Smooth muscle cell (in vitro differentiated cells): ENCODE measurements at regions not wholly inside any gene's neighbourhood (a gene's known extent, or its start where the extent isn't known, plus 50 kb on each side); places are given as distances from the start of the nearest gene placed in this dataset.

Source experiments
- DNase-seq: peaks from one replicate; lab custom pipeline; 2025; ENCODE audit not compliant: unreplicated experiment; lab: John Stamatoyannopoulos, UW
- H2AFZ ChIP-seq: fragments of 200-600 bp; sonication (generic); 2 replicates; pipeline ENCODE4 v1.6.0; 2016; ENCODE audit warnings: antibody characterized with exemption, low read depth, mild to moderate bottlenecking
- H3F3A ChIP-seq: fragments of 200-600 bp; sonication (generic); 2 replicates; pipeline ENCODE4 v1.6.0; 2017; ENCODE audit warnings: antibody characterized with exemption, low read depth
- H3K27ac ChIP-seq: fragments of 200-600 bp; sonication (generic); 2 replicates; pipeline ENCODE4 v1.5.1; 2016; ENCODE audit warnings: low read depth, mild to moderate bottlenecking
- H3K27me3 ChIP-seq: fragments of 200-600 bp; sonication (generic); 2 replicates; pipeline ENCODE4 v1.6.1; 2016; ENCODE audit warnings: low read depth, mild to moderate bottlenecking
- H3K36me3 ChIP-seq: fragments of 200-600 bp; sonication (generic); 2 replicates; pipeline ENCODE4 v1.5.1; 2016; ENCODE audit warnings: low read depth
- H3K4me1 ChIP-seq: fragments of 200-600 bp; sonication (generic); 2 replicates; pipeline ENCODE4 v1.5.1; 2016; ENCODE audit warnings: low read depth
- H3K4me2 ChIP-seq: fragments of 200-600 bp; sonication (generic); 2 replicates; pipeline ENCODE4 v1.6.0; 2016; ENCODE audit warnings: mild to moderate bottlenecking
- H3K4me3 ChIP-seq: fragments of 200-600 bp; sonication (generic); 2 replicates; pipeline ENCODE4 v1.5.1; 2016; ENCODE audit warnings: mild to moderate bottlenecking
- H3K79me2 ChIP-seq: fragments of 200-600 bp; sonication (generic); 2 replicates; pipeline ENCODE4 v1.6.0; 2016; ENCODE audit warnings: low read depth, mild to moderate bottlenecking
- H3K9ac ChIP-seq: fragments of 200-600 bp; sonication (generic); 2 replicates; pipeline ENCODE4 v1.6.0; 2016; ENCODE audit warnings: low read depth
- H3K9me3 ChIP-seq: fragments of 200-600 bp; sonication (generic); replicated peaks from 2 replicates; pipeline ENCODE4 v1.5.1; 2016; ENCODE audit warnings: low read depth
- H4K20me1 ChIP-seq: fragments of 200-600 bp; sonication (generic); 2 replicates; pipeline ENCODE4 v1.6.0; 2016; ENCODE audit warnings: low read depth
- WGBS: methylation state at CpG from one replicate; pipeline ENCODE4 v1.1.7; 2016; ENCODE audit warnings: low lambda C conversion rate; 5-methylcytosine and 5-hydroxymethylcytosine counted together
- TF ChIP-seq, protein P1 (sequence below): fragments of 200-600 bp; sonication (generic); IDR thresholded peaks from 2 replicates; pipeline ENCODE4 v1.5.1; 2017; ENCODE audit warnings: borderline replicate concordance, mild to moderate bottlenecking, antibody characterized with exemption; ENCODE audit not compliant: insufficient read depth, poor library complexity, severe bottlenecking

DNA sequence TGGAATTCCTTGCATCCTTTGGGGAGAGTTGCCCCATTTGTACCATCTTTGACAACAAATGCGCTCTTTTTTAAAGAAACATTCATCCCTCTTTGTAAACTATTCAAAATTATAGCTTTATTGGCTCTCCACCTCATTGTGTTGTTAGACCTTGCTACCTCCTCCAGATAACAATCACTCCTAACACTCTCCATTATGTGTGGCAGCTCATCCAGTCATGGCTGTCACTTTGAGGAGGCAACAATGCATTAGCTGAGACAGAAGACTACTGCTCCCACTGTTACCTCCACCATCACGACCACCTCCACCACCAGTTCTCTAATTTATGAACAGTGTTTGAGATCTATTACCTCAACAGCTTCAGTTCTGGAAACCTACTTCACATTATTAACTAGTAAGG is 339.1 kb downstream of the FRK start:
- Histone ChIP-seq H3K27me3 (no peaks in the 10 kb centered on the region), H3K79me2 (no peaks in the 10 kb centered on the region), H3K9me3 (no peaks in the 10 kb centered on the region), H3K27ac (no peak overlapping the region), H3K4me2 (no peak overlapping the region), H3F3A (no peaks in the 10 kb centered on the region), H3K4me3 (no peak overlapping the region), H2AFZ (no peak overlapping the region), H3K36me3 (no peaks in the 10 kb centered on the region), H3K4me1 (no peaks in the 10 kb centered on the region), H4K20me1 (no peaks in the 10 kb centered on the region), H3K9ac (no peak overlapping the region)
- TF ChIP-seq, protein P1, sequence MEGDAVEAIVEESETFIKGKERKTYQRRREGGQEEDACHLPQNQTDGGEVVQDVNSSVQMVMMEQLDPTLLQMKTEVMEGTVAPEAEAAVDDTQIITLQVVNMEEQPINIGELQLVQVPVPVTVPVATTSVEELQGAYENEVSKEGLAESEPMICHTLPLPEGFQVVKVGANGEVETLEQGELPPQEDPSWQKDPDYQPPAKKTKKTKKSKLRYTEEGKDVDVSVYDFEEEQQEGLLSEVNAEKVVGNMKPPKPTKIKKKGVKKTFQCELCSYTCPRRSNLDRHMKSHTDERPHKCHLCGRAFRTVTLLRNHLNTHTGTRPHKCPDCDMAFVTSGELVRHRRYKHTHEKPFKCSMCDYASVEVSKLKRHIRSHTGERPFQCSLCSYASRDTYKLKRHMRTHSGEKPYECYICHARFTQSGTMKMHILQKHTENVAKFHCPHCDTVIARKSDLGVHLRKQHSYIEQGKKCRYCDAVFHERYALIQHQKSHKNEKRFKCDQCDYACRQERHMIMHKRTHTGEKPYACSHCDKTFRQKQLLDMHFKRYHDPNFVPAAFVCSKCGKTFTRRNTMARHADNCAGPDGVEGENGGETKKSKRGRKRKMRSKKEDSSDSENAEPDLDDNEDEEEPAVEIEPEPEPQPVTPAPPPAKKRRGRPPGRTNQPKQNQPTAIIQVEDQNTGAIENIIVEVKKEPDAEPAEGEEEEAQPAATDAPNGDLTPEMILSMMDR: no peak
- WGBS: 93% methylated on average over 2 of the region's 2 CpGs
- DNase-seq: no peak

DNA sequence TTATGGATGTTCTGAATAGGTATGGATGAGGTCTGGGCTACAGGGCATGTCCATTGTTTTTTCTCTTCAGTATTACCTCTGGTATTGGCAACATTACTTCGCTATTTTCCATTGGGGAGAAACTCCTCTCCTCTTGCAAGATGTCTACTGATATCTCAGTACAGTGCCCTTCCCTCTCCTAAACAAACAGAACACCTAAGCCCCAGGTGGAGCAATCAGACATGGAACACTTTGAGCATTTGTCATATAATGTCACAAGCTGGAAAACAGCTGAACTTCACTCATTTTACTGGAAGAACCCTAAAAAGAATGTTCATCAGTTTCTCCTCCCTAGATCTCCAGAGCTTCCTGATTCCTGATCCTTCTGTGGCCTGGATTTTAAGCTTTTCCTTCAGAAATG is 339.8 kb downstream of the FRK start:
- H3K27me3 ChIP-seq: no peaks in the 10 kb centered on the region
- 100% methylated on average over 1 of the region's 1 CpG for WGBS
- no peaks in the 10 kb centered on the region for H3F3A ChIP-seq
- H3K9ac ChIP-seq: no peak overlapping the region
- H3K36me3 ChIP-seq: no peaks in the 10 kb centered on the region
- H2AFZ ChIP-seq: no peak overlapping the region
- H3K4me2 ChIP-seq: no peak overlapping the region
- H3K79me2 ChIP-seq: no peaks in the 10 kb centered on the region
- H3K27ac ChIP-seq: no peak overlapping the region
- DNase-seq: no peak
- no peak overlapping the region for H3K4me3 ChIP-seq
- no peaks in the 10 kb centered on the region for H3K4me1 ChIP-seq
- TF ChIP-seq, protein P1: no peak
- no peaks in the 10 kb centered on the region for H3K9me3 ChIP-seq
- no peaks in the 10 kb centered on the region for H4K20me1 ChIP-seq

GRCh38 chr6:115717472-115717871 is 343.2 kb downstream of the FRK start:
- no peak for DNase-seq
- H4K20me1 ChIP-seq: no peaks in the 10 kb centered on the region
- H3K36me3 ChIP-seq: no peaks in the 10 kb centered on the region
- WGBS: 79% methylated on average over 1 of the region's 1 CpG
- H3F3A ChIP-seq: no peaks in the 10 kb centered on the region
- H3K27ac ChIP-seq: no peak overlapping the region
- H3K4me3 ChIP-seq: no peak overlapping the region
- TF ChIP-seq, protein P1: no peak
- H3K27me3 ChIP-seq: no peaks in the 10 kb centered on the region
- no peaks in the 10 kb centered on the region for H3K4me1 ChIP-seq
- no peaks in the 10 kb centered on the region for H3K9me3 ChIP-seq
- no peak overlapping the region for H3K9ac ChIP-seq
- H3K4me2 ChIP-seq: no peak overlapping the region
- H3K79me2 ChIP-seq: no peaks in the 10 kb centered on the region
- no peak overlapping the region for H2AFZ ChIP-seq

GRCh38 chr6:115717062-115717461 is 343.6 kb downstream of the FRK start:
- H3K27ac ChIP-seq: no peak overlapping the region
- H3K9ac ChIP-seq: no peak overlapping the region
- no peaks in the 10 kb centered on the region for H3K9me3 ChIP-seq
- no peaks in the 10 kb centered on the region for H3K79me2 ChIP-seq
- no peak overlapping the region for H3K4me3 ChIP-seq
- no peaks in the 10 kb centered on the region for H3K4me1 ChIP-seq
- TF ChIP-seq, protein P1: no peak
- DNase-seq: no peak
- no peaks in the 10 kb centered on the region for H4K20me1 ChIP-seq
- H3K36me3 ChIP-seq: no peaks in the 10 kb centered on the region
- no peak overlapping the region for H3K4me2 ChIP-seq
- H3K27me3 ChIP-seq: no peaks in the 10 kb centered on the region
- no peaks in the 10 kb centered on the region for H3F3A ChIP-seq
- H2AFZ ChIP-seq: no peak overlapping the region
